Left cardiac atrium (tissue), 4 donors: ENCODE measurements at regions not wholly inside any gene's neighbourhood (a gene's known extent, or its start where the extent isn't known, plus 50 kb on each side); places are given as distances from the start of the nearest gene placed in this dataset.
"Not testable (repeated sequence)": the region's sequence is repeated elsewhere in the genome, so short reads cannot be mapped to it uniquely, and the experiment has no call there.

Experiments
- ATAC-seq, 2 donors: fragments of 200-7000 bp; cut with Tn5 transposase; one replicate each; pipeline ENCODE4 v1.9.1; 2020; ENCODE audit warnings: mild to moderate bottlenecking in 2 of 2, moderate library complexity in 2 of 2
- DNase-seq: peaks from one replicate; pipeline ENCODE4 v3.0.0-alpha.2; 2020
- intact Hi-C, 2 donors: fragments of 100-400 bp; cut with DNase I; formaldehyde crosslinking; loops; one replicate each; pipeline versions ENCODE4 v1.14.1 to v1.15.1; 2022 to 2023
- donor health status: DM: no; HTN: yes; CAD: no.
- donor health status: DM: no; HTN: yes; CAD: no; lungs with severe emphysema.
- donor health status: DM: yes; HTN: yes; CAD: no.
- donor health status: Dilated cardiomyopathy.

DNA sequence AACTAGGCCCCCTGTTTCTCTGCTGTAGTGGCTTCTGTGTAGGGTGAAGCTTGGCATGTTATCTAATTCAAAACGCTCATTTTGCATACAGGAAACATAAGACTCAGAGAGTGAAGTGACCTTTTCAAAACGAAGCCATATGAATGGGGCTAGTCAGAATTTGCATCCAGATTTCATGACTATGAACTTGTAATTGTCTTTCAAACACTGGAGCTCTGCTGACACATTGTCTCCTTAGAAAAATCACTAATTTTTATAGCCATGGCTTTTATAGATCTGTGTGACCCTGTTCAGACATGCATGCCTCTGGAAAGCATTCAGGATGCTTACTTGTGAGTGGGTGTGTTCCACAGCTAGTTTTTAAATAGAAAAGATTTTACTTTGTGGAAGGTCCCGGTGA is 444.3 kb upstream of the GCFC2 start:
- ATAC-seq: no peak
- intact Hi-C loops: no loop called here
- no peak for DNase-seq

DNA sequence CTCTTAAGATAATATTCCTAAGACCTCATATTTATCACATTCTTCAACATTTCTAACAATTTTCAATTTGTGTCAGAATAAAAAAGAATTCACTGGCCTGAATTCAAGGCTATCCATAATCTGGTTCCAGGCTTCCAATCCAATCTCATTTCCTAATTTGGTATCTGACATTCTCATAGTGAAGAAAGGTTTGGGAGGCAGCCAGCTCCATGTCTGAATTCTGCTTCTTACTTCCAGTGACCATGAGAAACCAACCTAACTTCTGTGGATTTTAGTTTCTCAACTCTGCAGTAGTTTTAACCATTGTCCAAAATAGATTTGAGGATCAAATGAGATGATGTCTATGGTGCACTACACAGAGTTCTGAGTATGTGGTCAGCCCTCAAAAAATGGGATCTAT is 439.1 kb upstream of the GCFC2 start:
- ATAC-seq (no peak), DNase-seq (no peak)
- intact Hi-C loops: no loop called here

DNA sequence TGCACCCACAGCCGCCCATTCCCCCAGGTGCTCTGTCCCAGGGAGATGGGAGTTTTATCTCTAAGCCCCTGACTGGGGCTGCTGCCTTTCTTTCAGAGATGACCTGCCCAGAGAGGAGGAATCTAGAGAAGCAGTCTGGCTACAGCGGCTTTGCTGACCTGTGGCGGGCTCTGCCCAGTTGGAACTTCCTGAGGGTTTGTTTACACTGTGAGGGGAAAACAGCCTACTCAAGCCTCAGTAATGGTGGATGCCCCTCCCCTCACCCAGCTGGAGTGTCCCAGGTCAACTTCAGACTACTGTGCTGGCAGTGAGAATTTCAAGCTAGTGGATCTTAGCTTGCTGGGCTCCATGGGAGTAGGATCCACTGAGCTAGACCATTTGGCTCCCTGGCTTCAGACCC is 428.6 kb upstream of the GCFC2 start:
- ATAC-seq, DNase-seq, intact Hi-C loops: not testable (repeated sequence)

DNA sequence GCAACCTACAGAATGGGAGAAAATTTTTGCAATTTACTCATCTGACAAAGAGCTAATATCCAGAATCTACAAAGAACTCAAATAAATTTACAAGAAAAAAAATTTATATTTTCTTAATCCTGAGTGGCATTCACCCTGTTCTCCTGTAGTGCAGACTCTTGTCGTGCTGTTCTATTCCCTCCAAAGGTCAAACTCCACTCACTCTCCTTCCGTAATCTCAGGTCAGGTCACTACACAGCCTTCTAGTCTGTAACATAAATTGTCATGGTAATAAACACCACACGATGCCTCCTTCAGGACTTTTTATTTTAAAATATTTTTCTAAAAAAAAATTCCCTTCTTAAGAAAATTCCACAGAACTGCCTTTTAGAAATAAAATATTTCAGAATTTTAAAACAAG is 417.9 kb upstream of the GCFC2 start:
- intact Hi-C loops: no loop called here
- no peak for DNase-seq
- ATAC-seq: no peak

DNA sequence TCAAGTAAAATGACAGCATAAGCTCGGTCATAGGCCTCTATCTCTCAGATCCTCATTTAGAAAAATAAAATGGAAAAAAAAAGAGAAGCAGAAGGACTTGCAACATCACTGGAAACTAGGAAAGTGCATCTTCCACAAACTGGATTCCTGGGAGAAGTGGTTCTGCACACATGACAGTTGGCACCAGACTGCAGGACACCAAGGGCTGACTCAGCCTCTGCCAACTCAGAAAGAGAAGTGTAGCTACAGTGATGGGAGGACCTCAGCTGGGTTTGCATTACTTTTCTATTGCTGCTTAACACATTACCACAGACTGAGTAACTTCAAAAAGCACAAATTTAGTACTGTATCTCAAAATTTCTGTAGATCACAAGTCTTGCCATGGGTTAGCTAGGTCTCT is 409.5 kb upstream of the GCFC2 start:
- DNase-seq: no peak
- ATAC-seq: no peak
- intact Hi-C loops: no loop called here

DNA sequence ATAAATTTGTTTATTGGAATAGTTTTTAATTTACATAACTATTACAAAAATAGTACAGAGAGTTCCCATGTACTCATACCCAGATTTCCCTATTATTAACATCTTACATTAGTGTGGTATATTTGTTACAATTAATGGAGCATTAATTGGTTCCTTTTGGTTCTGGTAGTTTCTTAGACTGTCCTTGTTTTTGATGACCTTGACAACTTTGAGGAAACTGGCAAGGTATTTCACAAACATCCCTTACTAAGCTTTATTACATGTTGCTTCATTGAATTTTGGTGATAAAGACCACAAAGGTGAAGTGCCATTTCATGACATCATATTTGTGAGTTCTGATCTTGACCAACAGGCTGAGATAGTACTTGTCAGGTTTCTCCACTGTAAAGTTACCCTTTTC is 379.0 kb upstream of the GCFC2 start:
- no peak for ATAC-seq
- no peak for DNase-seq
- intact Hi-C loops: no loop called here

DNA sequence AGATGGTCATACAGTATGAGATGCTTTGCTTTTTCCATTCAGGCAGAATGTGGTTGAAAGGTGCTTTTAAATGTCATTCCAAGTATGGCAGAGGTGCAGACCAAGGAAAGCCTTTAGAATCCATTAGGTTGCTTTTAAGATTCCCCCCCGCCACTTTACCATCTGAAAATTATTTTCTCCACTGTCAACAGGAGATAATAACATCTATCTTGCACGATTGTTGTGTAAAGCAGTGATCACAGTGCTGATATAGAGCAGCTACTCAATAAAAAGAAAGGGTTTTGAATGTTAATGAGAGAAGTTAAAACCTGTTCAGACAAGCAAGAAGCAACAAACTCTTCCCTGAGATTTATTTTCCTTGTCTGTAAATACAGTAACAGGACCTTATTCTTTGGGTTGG is 372.5 kb upstream of the GCFC2 start:
- intact Hi-C loops: no loop called here

DNA sequence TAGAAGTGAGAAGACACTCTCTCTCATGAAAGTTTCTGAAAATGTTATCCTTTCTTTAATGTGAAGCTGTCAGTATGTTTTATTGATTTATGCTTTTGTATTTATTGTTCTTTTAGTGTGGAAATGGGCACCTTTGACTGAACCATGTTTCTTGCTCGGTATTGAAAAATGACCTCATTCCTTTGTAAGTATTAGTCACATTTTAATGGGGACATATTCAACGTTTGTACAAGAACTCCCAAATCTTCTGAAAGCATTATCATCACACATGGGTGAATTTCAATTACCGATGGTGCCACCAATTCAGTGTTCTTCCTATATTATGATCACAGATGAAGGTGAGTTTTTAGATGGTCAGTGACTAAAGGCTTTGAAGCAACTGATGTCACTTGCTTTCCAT is 371.8 kb upstream of the GCFC2 start:
- ATAC-seq (no peak), DNase-seq (no peak)
- intact Hi-C loops: no loop called here

More for the DNA sequence above, 372.5 kb upstream of the GCFC2 start:
- ATAC-seq (no peak), DNase-seq (no peak)

DNA sequence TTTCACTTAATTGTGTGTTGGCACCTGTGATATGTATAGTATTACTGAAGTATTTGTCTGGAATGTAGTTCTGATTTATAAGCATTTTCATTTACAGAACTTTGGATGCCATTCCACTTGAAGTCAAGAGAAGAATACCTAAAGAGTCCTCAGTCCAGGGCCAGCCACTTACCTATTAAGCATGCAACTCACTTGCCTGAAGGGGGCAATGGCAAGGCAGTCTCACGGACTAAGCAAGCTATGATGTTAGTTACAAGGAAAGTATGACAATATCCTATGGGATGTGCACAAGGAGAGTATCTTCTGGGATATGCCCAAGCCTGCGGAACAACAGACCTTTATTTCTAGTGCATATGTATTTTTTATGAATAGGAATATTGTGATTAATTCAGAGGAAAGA is 369.4 kb upstream of the GCFC2 start:
- DNase-seq (no peak), ATAC-seq (no peak)
- intact Hi-C loops: no loop called here

DNA sequence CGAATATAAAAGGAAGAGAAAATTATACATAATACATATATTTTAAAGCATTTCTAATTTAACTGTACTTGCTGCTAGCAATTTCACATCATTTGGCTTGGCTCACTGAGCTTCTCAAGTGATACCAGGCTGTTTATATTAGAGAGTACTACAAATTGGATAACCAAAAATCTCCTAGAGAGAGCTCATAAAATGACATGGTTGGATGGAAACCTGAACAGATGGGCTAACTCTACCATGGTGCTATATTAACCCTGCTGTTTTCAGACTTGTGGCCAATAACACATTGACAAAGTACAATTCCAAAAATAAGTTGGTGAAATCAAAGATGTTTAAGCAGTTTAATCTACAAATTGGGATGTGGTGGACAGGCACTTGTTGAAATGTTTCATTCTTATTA is 364.4 kb upstream of the GCFC2 start:
- DNase-seq: no peak
- no peak for ATAC-seq
- intact Hi-C loops: no loop called here

DNA sequence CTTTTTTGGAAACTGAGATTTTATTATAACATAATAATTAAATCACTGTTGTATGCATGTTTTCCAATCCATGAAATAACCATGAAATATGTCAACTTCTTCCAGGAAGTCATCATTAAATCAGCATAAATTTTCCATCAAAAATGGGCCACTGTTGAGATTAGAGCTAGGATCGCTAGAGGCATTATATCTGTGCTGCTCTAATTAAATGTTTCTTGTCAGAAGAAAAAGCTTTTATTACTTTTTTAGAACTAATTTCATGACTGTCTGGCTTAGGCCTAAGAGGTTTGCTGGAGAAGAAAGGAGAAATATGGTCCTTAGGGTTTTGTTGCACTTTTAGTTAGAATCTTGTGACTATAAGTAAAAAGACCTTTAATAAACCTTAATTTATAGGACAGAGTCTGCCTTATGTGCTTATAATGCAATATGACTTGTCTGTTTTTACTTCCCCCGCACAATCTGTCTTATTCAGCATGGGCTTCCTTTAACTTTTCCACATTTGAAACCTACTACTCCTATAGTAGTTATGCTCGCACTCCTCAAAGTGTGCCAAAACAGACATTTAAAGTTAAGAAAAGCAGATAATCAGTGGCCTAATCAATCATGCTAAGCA is 363.4 kb upstream of the GCFC2 start:
- intact Hi-C loops: no loop called here
- DNase-seq (no peak), ATAC-seq (no peak)

DNA sequence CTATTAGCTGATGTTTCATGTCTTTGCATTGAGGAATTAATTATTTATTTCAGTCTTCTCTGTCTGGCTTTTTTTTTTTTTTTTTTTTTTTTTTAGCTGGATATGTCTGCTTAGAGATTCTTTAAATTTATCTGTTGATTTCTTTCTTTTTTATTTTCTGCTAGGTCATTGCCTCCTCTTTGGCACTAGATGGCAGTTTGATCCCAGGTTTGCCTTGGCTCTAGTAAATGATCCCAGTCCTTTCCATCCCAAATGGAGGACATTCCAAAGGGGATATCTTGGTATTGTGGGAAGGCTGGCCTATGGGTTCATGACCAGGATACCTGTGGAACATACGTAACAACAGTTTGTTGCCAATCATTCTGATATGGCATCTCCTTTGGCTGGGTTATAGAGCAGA is 339.5 kb upstream of the GCFC2 start:
- intact Hi-C loops: no loop called here
- ATAC-seq: no peak

DNA sequence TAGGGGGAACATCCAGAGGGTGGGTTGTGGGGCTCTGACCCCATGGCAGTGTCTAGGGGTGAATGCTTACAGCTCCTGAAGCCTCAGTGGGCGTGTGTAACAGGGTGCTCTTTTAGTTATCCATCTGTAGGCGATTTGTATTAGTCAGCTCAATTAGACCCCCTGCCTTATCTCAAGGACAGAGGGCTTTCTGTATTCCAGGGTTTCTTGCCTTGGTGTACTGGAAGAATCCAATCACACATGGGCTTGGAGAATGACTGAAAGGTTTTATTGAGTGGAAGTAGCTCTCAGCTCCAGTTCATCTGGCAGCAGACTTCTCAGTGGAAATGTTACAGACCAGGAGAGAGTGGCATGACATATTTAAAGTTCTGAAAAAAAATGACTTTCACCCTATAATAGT is 334.0 kb upstream of the GCFC2 start:
- DNase-seq: no peak
- intact Hi-C loops: no loop called here
- ATAC-seq: no peak

More for the DNA sequence above, 339.5 kb upstream of the GCFC2 start:
- DNase-seq: no peak

DNA sequence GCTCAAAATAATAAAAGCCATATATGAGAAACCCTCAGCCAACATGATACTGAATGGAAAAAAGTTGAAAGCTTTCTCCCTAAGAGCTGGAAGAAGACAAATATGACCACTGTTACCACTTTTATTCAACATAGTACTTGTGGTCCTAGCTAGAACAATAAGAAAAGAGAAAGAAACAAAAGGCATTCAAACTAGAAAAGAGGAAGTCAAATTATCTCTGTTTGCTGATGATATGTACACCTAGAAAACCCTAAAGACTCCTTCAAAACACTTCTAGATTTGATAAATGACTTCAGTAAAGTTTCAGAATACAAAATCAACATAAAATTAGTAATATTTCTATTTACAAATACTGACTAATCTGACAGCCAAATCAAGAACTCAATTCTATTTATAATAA is 328.8 kb upstream of the GCFC2 start:
- no peak for DNase-seq
- ATAC-seq: no peak
- intact Hi-C loops: no loop called here

DNA sequence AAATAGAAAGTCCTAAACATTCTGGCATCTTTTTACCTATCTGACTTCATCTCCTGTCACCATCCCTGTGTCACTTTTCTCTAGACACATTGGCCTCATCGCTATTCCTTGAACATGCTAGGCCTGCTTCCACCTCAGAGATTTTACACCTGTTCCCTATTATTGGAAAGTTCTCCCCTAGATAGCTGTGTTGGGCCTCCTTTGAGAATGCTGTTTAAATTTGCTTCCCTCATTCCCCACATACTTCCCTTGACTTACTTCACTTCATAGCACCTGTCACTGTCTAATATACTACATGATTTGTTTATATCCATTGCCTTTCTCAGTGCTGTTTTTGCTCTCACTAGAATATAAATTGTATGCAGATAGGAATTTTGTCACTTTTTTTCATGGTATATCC is 317.0 kb upstream of the GCFC2 start:
- intact Hi-C loops: no loop called here

DNA sequence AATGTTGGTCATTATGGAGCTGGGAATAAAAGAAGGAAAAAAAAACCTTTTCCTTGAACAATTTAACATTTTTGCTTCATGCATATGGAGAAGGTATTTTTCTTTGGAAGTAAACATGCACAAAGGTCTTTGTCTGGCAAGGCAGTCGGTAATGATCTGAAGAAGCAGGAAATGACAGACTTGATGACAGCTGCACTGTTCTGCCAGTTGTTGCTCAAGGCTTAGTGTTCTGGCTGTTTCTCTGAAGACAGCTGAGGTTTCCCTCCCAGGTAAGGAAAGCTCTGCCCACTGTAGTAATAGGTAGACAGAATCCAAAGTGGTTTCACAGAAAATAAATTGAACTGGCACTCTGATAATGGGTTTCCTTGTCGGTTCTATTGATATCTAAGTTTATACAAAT is 308.4 kb upstream of the GCFC2 start:
- ATAC-seq (no peak), DNase-seq (no peak)
- intact Hi-C loops: no loop called here

More for the DNA sequence above, 317.0 kb upstream of the GCFC2 start:
- ATAC-seq: no peak
- DNase-seq: no peak

DNA sequence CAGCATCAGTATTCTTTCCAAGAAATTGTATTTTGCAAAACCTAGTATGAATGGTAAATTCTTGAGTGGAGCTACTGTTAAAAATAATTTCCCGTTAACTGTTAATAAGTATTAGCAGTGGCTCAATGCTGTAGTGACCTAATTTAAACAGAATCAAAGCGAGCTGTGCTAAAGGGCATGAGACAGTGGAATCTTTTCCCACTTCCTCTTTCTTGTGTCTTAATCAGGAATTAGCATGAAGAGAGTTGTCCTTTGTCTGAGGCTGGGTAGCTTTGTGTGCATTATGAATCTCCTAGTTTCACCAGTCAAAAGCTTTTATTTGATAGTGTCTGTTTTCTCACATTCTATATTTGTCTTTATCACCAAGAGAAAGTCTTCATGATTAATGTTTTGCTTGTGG is 298.8 kb upstream of the GCFC2 start:
- ATAC-seq (no peak), DNase-seq (no peak)
- intact Hi-C loops: no loop called here

DNA sequence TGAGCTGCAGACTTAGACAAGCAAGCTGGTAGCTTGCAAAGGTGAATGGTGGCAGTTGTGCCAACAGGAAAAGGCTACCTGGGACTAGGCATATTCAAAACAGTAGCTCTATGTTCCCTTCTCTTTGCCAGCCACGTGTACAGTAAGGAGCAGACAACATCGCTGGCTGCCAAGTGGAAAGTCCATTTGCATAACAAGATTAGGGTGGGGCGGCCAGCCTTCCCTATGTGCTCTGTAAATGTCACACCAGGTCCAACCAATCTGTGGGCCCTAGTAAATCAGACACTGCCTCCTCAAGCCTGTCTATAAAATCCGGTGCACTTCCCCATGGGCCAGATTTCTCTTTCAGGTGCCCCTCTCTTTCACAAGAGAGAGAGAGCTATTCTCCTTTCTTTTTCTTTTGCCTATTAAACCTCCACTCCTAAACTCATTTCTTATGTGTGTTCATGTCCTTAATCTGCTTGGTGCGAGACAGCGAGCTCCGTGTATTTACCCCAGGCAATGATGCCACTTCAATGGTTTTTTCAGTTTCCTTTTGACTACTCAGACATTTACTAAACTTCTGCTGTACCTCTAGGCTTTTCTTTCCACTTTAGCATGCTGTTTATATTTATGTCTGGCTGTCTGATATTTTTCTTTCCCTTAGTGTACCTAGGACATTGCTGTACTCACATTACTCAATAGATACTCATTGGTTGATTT is 297.4 kb upstream of the GCFC2 start:
- intact Hi-C loops: no loop called here
- ATAC-seq (no peak), DNase-seq (no peak)

DNA sequence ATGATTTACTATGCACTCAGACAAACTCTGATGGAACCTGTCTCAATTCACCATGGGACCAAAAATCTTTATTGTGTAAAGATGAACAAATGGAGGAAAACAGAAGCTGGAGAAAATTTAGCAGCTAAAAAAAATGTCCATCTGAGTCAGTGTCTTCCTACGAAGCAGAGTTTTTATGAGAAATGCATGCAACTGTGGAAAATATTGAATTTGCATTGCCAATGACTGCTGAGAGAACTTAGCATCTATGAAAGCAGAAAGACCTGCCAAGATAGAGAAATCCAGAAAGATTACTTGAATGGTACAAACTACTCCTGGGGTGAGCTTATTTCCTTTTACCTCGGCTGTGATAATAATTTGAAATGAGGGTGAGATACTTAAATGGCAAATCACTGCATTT is 289.7 kb upstream of the GCFC2 start:
- DNase-seq (no peak), ATAC-seq (no peak)
- intact Hi-C loops: no loop called here

DNA sequence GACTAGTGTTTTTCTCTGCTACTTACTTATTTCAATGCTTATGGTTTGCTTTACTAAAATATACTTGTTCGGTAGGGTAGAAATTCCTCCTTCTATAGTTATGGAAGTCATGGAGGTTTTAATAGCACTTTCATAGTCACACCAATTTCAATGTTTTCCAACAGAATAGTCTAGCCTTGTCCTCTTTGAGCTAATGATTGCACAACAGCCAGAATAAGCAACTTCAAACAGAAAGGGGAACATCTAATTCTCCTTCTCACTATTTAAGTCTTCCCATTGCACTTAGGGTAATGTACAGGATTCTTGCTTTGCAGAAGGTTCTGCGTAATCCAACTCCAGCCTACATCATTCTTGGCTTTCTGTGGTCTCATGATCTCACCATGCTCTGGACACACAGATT is 287.7 kb upstream of the GCFC2 start:
- ATAC-seq: no peak
- intact Hi-C loops: no loop called here
- no peak for DNase-seq

DNA sequence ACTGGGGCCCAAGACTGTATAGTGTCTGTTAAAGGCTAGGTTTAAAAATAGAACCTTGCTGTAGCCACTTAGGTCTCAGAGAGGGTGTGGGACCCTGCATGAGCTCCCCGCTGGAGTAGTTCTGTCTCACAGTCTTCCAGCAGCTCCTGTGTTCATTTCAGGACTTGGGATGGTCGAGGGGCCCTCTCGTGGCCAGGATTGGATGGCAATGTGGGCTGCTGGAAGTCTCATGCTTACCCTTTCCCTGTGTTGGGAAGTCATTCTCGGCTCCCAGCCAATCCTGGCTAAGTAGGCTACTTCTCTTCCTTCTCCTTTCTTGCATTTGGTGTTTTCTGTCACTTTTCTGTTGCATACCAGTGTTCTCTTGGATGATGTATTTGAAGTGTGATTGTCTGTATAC is 284.0 kb upstream of the GCFC2 start:
- ATAC-seq: no peak
- no peak for DNase-seq
- intact Hi-C loops: no loop called here
